Mesenchymal stem cell (in vitro differentiated cells and primary cell): ENCODE measurements at regions not wholly inside any gene's neighbourhood (a gene's known extent, or its start where the extent isn't known, plus 50 kb on each side); places are given as distances from the start of the nearest gene placed in this dataset.
"Not testable (repeated sequence)": the region's sequence is repeated elsewhere in the genome, so short reads cannot be mapped to it uniquely, and the experiment has no call there.

Experiments
- DNase-seq: peaks from one replicate; pipeline ENCODE4 v3.0.0-alpha.2; 2013
- H2AFZ ChIP-seq: one replicate; pipeline ENCODE4 v1.6.1; 2013; ENCODE audit warnings: low read depth, mild to moderate bottlenecking, control low read depth, inconsistent platforms, low read length, moderate library complexity
- H2AK5ac ChIP-seq: 2 replicates; pipeline ENCODE4 v1.6.1; 2013; ENCODE audit warnings: low read length, moderate library complexity, mild to moderate bottlenecking, inconsistent platforms; ENCODE audit not compliant: severe bottlenecking
- H2BK120ac ChIP-seq: one replicate; pipeline ENCODE4 v1.6.1; 2013; ENCODE audit warnings: low read depth, mild to moderate bottlenecking, inconsistent platforms, low read length, moderate library complexity
- H2BK12ac ChIP-seq, 2 experiments: one replicate each; pipeline ENCODE4 v1.6.1; 2013; ENCODE audit warnings: inconsistent platforms in 2 of 2, low read length in 2 of 2, mild to moderate bottlenecking in 2 of 2, moderate library complexity in 2 of 2, control low read depth in 1 of 2
- H2BK15ac ChIP-seq: one replicate; pipeline ENCODE4 v1.6.1; 2013; ENCODE audit warnings: mild to moderate bottlenecking, low read depth, inconsistent platforms; ENCODE audit not compliant: poor library complexity, severe bottlenecking
- H2BK5ac ChIP-seq: 2 replicates; pipeline ENCODE4 v1.6.1; 2013; ENCODE audit warnings: low read depth, mild to moderate bottlenecking, low read length, control low read depth, inconsistent platforms; ENCODE audit not compliant: poor library complexity, severe bottlenecking
- H3K14ac ChIP-seq, 2 experiments: one replicate each; pipeline ENCODE4 v1.6.1; 2013; ENCODE audit warnings: inconsistent platforms in 2 of 2, low read length in 2 of 2, control low read depth in 1 of 2, mild to moderate bottlenecking in 1 of 2, moderate library complexity in 1 of 2
- H3K18ac ChIP-seq, 2 experiments: one replicate each; pipeline ENCODE4 v1.6.1; 2013; ENCODE audit warnings: inconsistent platforms in 2 of 2, low read length in 2 of 2, control low read depth in 1 of 2, low read depth in 1 of 2, mild to moderate bottlenecking in 1 of 2
- H3K23ac ChIP-seq, 2 experiments: one replicate each; pipeline ENCODE4 v1.6.1; 2013; ENCODE audit warnings: inconsistent platforms in 2 of 2, low read length in 2 of 2, mild to moderate bottlenecking in 2 of 2, moderate library complexity in 2 of 2, control low read depth in 1 of 2
- H3K27ac ChIP-seq: 2 replicates; pipeline ENCODE4 v1.5.1; 2013; ENCODE audit warnings: mild to moderate bottlenecking, moderate library complexity, low read length, control low read depth, inconsistent platforms; ENCODE audit not compliant: poor library complexity, severe bottlenecking
- H3K27me3 ChIP-seq, 2 experiments: 2 replicates each; pipeline versions ENCODE4 v1.6.1 to v1.7.0; 2013; ENCODE audit warnings: low read length in 2 of 2, mild to moderate bottlenecking in 2 of 2, moderate library complexity in 2 of 2, control low read depth in 1 of 2, inconsistent platforms in 1 of 2; ENCODE audit not compliant: control insufficient read depth in 1 of 2, insufficient read depth in 1 of 2
- H3K36me3 ChIP-seq, 2 experiments: 2 replicates each; pipeline versions ENCODE4 v1.6.1 to v1.7.0; 2013; ENCODE audit warnings: low read length in 2 of 2, control low read depth in 1 of 2, inconsistent platforms in 1 of 2, low read depth in 1 of 2, mild to moderate bottlenecking in 1 of 2; ENCODE audit not compliant: insufficient read depth in 2 of 2, control insufficient read depth in 1 of 2
- H3K4ac ChIP-seq, 2 experiments: one replicate each; pipeline ENCODE4 v1.6.1; 2013; ENCODE audit warnings: inconsistent platforms in 2 of 2, low read length in 2 of 2, mild to moderate bottlenecking in 2 of 2, moderate library complexity in 2 of 2, control low read depth in 1 of 2, low read depth in 1 of 2
- H3K4me1 ChIP-seq: 2 replicates; pipeline ENCODE4 v1.6.1; 2013; ENCODE audit warnings: low read depth, low read length, control low read depth; ENCODE audit not compliant: control insufficient read depth, insufficient read depth
- H3K4me2 ChIP-seq: 2 replicates; pipeline ENCODE4 v1.6.1; 2013; ENCODE audit warnings: low read length, mild to moderate bottlenecking, inconsistent platforms; ENCODE audit not compliant: poor library complexity, severe bottlenecking
- H3K4me3 ChIP-seq, 2 experiments: 2 replicates each; pipeline versions ENCODE4 v1.5.1 to v1.7.0; 2013; ENCODE audit warnings: low read length in 2 of 2, mild to moderate bottlenecking in 2 of 2, control low read depth in 1 of 2, low read depth in 1 of 2; ENCODE audit not compliant: insufficient read depth in 1 of 2
- H3K79me1 ChIP-seq: replicated peaks from 2 replicates; pipeline ENCODE4 v1.6.1; 2013; ENCODE audit warnings: mild to moderate bottlenecking, control low read depth, low read length, inconsistent platforms; ENCODE audit not compliant: poor library complexity, severe bottlenecking
- H3K9ac ChIP-seq: 2 replicates; pipeline ENCODE4 v1.7.0; 2013; ENCODE audit warnings: mild to moderate bottlenecking, low read length, moderate library complexity
- H3K9me3 ChIP-seq: 2 replicates; pipeline ENCODE4 v1.7.0; 2013; ENCODE audit warnings: mild to moderate bottlenecking, low read length; ENCODE audit not compliant: control insufficient read depth
- H4K8ac ChIP-seq: one replicate; pipeline ENCODE4 v1.6.1; 2013; ENCODE audit warnings: inconsistent platforms, mild to moderate bottlenecking, low read length, moderate library complexity
- H4K91ac ChIP-seq: one replicate; pipeline ENCODE4 v1.6.1; 2013; ENCODE audit warnings: mild to moderate bottlenecking, low read length, inconsistent platforms
- WGBS: methylation state at CpG from one replicate; pipeline ENCODE4 v1.1.7; 2013; ENCODE audit warnings: mixed read lengths; 5-methylcytosine and 5-hydroxymethylcytosine counted together

DNA sequence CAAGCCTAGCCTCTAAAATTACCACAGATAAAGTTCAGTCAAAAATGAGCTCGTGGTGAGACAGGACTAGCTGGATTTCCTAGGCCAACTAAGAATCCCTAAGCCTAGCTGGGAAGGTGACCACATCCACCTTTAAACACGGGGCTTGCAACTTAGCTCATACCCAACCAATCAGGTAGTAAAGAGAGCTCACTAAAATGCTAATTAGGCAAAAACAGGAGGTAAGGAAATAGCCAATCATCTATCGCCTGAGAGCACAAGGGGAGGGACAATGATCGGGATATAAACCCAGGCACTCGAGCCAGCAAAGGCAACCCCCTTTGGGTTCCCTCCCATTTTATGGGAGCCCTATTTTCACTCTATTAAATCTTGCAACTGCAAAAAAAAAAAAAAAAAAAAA is 84.9 kb upstream of the BEND6 start:
- not testable (repeated sequence) for H3K27ac ChIP-seq, H3K9me3 ChIP-seq, H3K14ac ChIP-seq, H2BK12ac ChIP-seq, H2AK5ac ChIP-seq, H3K18ac ChIP-seq, DNase-seq, H2AFZ ChIP-seq, H3K23ac ChIP-seq, H3K79me1 ChIP-seq, H2BK5ac ChIP-seq, H3K4me2 ChIP-seq, H3K4ac ChIP-seq, H2BK15ac ChIP-seq, H4K8ac ChIP-seq, H3K27me3 ChIP-seq, H4K91ac ChIP-seq, H3K9ac ChIP-seq, H2BK120ac ChIP-seq, H3K4me3 ChIP-seq
- peaks cover 12% of the 10 kb centered on the region for H3K4me1 ChIP-seq
- 87% methylated on average over 4 of the region's 5 CpGs for WGBS
- peaks cover 0 to 19% of the 10 kb centered on the region in 2 experiments for H3K36me3 ChIP-seq

DNA sequence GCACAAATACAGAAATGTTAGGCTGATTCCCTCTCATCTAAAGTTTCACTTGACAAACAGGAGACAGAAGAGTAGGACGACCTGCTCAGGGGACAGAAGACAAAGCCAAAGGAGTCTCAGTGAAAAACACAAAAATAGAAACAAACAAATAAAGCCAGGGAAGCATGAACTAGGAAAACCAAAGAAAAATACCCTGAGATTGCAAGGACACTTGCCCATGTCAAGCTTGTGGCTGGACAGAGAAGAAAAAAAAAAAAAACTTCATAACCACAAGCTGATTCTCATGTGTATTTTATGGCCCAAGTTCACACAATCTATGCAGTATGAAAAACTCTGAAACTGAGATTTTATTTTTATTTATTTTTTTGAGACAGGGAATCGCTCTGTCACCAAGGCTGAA is 85.6 kb upstream of the BEND6 start:
- WGBS: 69% methylated on average over 2 of the region's 2 CpGs
- peaks cover 12% of the 10 kb centered on the region for H3K4me1 ChIP-seq

DNA sequence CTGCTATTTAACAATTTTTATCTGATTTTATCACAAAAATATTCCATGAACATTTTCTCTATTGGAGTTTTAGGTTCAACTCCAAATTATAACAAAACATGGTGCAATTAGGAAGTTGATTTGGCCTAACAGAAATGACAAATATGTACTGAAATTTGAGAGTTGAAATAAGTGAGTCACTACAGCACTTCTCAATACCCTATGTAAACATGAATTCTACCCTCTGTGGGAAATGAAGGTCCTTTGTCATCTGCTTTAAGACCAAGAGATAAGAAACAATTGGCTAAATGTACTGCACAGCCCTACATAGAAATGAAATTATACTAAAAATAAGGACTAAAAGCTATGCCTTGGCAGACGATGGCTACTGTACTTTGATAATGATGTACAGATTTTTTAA is 86.2 kb upstream of the BEND6 start:
- no peak overlapping the region for H3K4ac ChIP-seq
- no peak overlapping the region for H2AFZ ChIP-seq
- H3K4me1 ChIP-seq: peaks cover 12% of the 10 kb centered on the region
- no peak overlapping the region for H3K23ac ChIP-seq
- no peak overlapping the region for H2BK12ac ChIP-seq
- H3K9me3 ChIP-seq: no peaks in the 10 kb centered on the region
- no peaks in the 10 kb centered on the region for H3K27me3 ChIP-seq
- H3K4me2 ChIP-seq: no peak overlapping the region
- peaks cover 5% of the 10 kb centered on the region for H3K79me1 ChIP-seq
- H3K4me3 ChIP-seq: peak overlapping the region in 1 of 2 experiments; percentile 24
- no peak overlapping the region for H3K14ac ChIP-seq
- H3K36me3 ChIP-seq: peaks cover 0 to 16% of the 10 kb centered on the region in 2 experiments
- H3K27ac ChIP-seq: peak overlapping the region; percentile 75
- peak; percentile 79 for DNase-seq
- H2AK5ac ChIP-seq: no peak overlapping the region
- no peak overlapping the region for H2BK120ac ChIP-seq
- no peak overlapping the region for H3K18ac ChIP-seq
- H4K8ac ChIP-seq: no peak overlapping the region
- no peak overlapping the region for H2BK15ac ChIP-seq
- WGBS: 30% methylated on average over 1 of the region's 1 CpG
- H4K91ac ChIP-seq: no peak overlapping the region
- peak overlapping the region; percentile 60 for H3K9ac ChIP-seq
- H2BK5ac ChIP-seq: no peak overlapping the region

More for the DNA sequence above, 85.6 kb upstream of the BEND6 start:
- Histone ChIP-seq H2AFZ (no peak overlapping the region), H4K91ac (no peak overlapping the region), H3K9me3 (no peaks in the 10 kb centered on the region), H3K4me2 (no peak overlapping the region), H3K14ac (no peak overlapping the region), H3K4me3 (no peak overlapping the region), H3K27ac (peak overlapping the region; percentile 75), H2BK120ac (no peak overlapping the region), H3K79me1 (peaks cover 7% of the 10 kb centered on the region), H3K4ac (no peak overlapping the region), H2AK5ac (no peak overlapping the region), H3K9ac (peak overlapping the region; percentile 60), H2BK12ac (no peak overlapping the region), H2BK15ac (peak overlapping the region; percentile 57), H4K8ac (no peak overlapping the region), H3K36me3 (peaks cover 0 to 19% of the 10 kb centered on the region in 2 experiments), H3K18ac (no peak overlapping the region), H3K27me3 (no peaks in the 10 kb centered on the region), H2BK5ac (no peak overlapping the region), H3K23ac (no peak overlapping the region)
- no peak for DNase-seq

DNA sequence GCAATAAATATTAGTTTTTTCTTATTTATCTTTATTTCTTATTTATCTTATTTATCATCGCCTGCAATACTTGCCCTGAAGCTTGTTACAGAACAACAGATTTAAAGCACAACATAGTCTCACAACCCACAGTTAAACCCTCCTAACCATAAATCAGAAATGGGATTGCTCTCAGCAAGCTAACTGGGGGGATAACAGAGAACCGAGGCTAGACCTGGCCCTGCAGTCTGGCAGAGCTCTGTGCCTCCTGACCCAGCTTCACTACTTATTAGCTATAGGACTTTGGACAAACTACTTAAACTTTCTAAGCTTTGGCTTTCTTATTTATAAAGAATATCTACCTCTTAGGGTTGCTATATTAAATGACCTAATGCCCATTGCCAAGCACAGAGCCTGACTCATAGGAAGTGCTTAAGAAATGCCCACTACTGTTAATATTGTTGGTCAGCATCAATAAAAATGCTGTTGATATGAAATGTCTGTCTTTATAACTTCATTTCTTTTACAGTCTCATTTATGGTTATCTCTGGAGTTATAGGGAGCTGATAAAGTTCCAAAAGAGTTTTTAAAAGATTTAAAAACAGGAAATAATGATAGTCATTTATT is 87.9 kb upstream of the BEND6 start:
- H3K36me3 ChIP-seq: peaks cover 0 to 7% of the 10 kb centered on the region in 2 experiments
- H3K4me1 ChIP-seq: peaks cover 15% of the 10 kb centered on the region
- H2BK120ac ChIP-seq: no peak overlapping the region
- H3K14ac ChIP-seq: no peak overlapping the region
- peak overlapping the region; percentile 36 for H3K9ac ChIP-seq
- no peak overlapping the region for H2BK12ac ChIP-seq
- no peaks in the 10 kb centered on the region for H3K27me3 ChIP-seq
- H3K4me2 ChIP-seq: no peak overlapping the region
- 60% methylated on average over 2 of the region's 2 CpGs for WGBS
- peak overlapping the region; percentile 79 for H3K27ac ChIP-seq
- DNase-seq: peak; percentile 57
- H2AK5ac ChIP-seq: no peak overlapping the region
- H3K4me3 ChIP-seq: no peak overlapping the region
- H3K79me1 ChIP-seq: peaks cover 4% of the 10 kb centered on the region
- H3K4ac ChIP-seq: no peak overlapping the region
- H2BK5ac ChIP-seq: no peak overlapping the region
- H2AFZ ChIP-seq: no peak overlapping the region
- H3K9me3 ChIP-seq: no peaks in the 10 kb centered on the region
- H2BK15ac ChIP-seq: no peak overlapping the region
- H4K91ac ChIP-seq: no peak overlapping the region
- H4K8ac ChIP-seq: no peak overlapping the region
- no peak overlapping the region for H3K23ac ChIP-seq
- H3K18ac ChIP-seq: peak overlapping the region in 1 of 2 experiments; percentile 59
